ENCODE measurements at regions not wholly inside any gene's neighbourhood (a gene's known extent, or its start where the extent isn't known, plus 50 kb on each side); places are given as distances from the start of the nearest gene placed in this dataset.

GRCh38 chr12:100724071-100724470 is 70.5 kb upstream of the ANO4 start:
- TF ChIP-seq SPI1 (IDR thresholded peaks at IDR 0.05; ENCODE audit: borderline replicate concordance, low read depth), result no peak
- no peak for TF ChIP-seq REST (IDR thresholded peaks at IDR 0.05; ENCODE audit: insufficient replicate concordance, low read depth)

Data from HL-60 (cell line).